ENCODE measurements at regions not wholly inside any gene's neighbourhood (a gene's known extent, or its start where the extent isn't known, plus 50 kb on each side); places are given as distances from the start of the nearest gene placed in this dataset.

DNA sequence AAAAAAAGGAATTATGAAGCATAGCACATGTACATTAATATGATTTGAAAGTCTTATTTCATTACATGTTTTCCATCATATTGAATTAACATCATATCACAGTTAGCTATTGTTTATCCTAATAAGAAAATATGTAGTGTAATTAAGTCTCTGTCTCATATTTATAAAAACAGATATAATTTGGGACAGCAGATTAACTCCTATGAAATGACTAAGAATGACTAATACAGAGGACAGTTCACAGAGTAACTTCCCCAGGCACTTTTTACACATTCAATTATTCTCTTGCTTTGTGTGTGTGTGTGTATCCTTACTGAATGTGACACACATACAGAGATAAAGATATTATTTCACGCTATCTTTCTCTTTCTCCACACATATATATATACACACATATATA, 2400.9 kb upstream of the C9orf72 start:
- Histone ChIP-seq H3K9ac (ENCODE audit: low read length) (no peak overlapping the region), H4K12ac (ENCODE audit: low read depth, low read length) (no peak overlapping the region), H3K9me3 (ENCODE audit: insufficient read depth, low read depth, low read length) (peaks cover 2% of the 10 kb centered on the region), H3K4ac (ENCODE audit: low read depth, low read length) (no peak overlapping the region), H2AK5ac (ENCODE audit: low read length) (no peak overlapping the region), H3K14ac (ENCODE audit: low read length) (no peak overlapping the region), H3K4me3 (ENCODE audit: low read depth, low read length) (no peak overlapping the region), H2BK5ac (ENCODE audit: low read depth, low read length, poor library complexity) (no peak overlapping the region), H3K79me2 (ENCODE audit: control insufficient read depth, insufficient read depth, low read length, poor library complexity) (no peaks in the 10 kb centered on the region), H4K91ac (ENCODE audit: low read depth, low read length) (no peak overlapping the region), H2AFZ (ENCODE audit: insufficient read depth, low read length, poor library complexity) (no peak overlapping the region), H3K4me2 (ENCODE audit: low read length) (no peak overlapping the region), H3K27me3 (ENCODE audit: insufficient read depth, low read length) (no peaks in the 10 kb centered on the region), H3K18ac (ENCODE audit: low read length) (no peak overlapping the region), H3K79me1 (ENCODE audit: low read length) (no peaks in the 10 kb centered on the region), H2BK120ac (ENCODE audit: insufficient read depth, low read length, poor library complexity) (no peak overlapping the region), H3K4me1 (ENCODE audit: control insufficient read depth in 1 of 2, insufficient read depth in 2 of 2, low read length in 2 of 2) (no peaks in the 10 kb centered on the region), H3K23ac (ENCODE audit: low read length) (no peak overlapping the region), H3K27ac (ENCODE audit: low read depth, low read length) (no peak overlapping the region), H3K36me3 (ENCODE audit: control insufficient read depth in 1 of 2, insufficient read depth in 2 of 2, low read length in 2 of 2) (no peaks in the 10 kb centered on the region), H4K8ac (ENCODE audit: low read depth, low read length) (no peak overlapping the region), H2BK12ac (ENCODE audit: low read length) (no peak overlapping the region)
- DNase-seq: no peak
- no CpG with 5 or more reads among the region's 1 CpG for WGBS (ENCODE audit: extremely low coverage, insufficient coverage, insufficient read length)

DNA sequence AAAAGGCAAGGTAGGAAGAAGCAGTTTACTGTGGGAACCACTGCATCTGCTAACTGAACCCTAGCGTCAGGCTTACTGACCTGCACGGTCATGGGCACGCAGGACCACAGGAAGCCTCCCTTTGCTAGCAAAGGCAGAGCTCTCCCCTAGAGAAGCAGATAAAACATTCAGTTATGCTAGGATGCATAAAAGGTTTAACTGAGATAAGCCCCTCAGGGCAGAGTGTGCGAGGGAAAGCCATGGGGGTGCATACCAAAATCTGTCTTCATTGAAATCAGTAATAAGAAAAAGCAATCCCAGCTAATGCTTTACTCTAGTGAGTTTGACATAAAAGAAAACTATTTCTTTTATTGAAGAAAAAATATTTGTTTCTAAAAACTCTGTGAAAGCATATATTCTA, 2403.7 kb upstream of the C9orf72 start:
- Histone ChIP-seq H3K4me1 (ENCODE audit: control insufficient read depth in 1 of 2, insufficient read depth in 2 of 2, low read length in 2 of 2) (no peaks in the 10 kb centered on the region), H3K79me2 (ENCODE audit: control insufficient read depth, insufficient read depth, low read length, poor library complexity) (no peaks in the 10 kb centered on the region), H3K27me3 (ENCODE audit: insufficient read depth, low read length) (no peaks in the 10 kb centered on the region), H3K23ac (ENCODE audit: low read length) (no peak overlapping the region), H3K4ac (ENCODE audit: low read depth, low read length) (no peak overlapping the region), H4K8ac (ENCODE audit: low read depth, low read length) (no peak overlapping the region), H4K91ac (ENCODE audit: low read depth, low read length) (no peak overlapping the region), H2AFZ (ENCODE audit: insufficient read depth, low read length, poor library complexity) (no peak overlapping the region), H3K18ac (ENCODE audit: low read length) (no peak overlapping the region), H3K27ac (ENCODE audit: low read depth, low read length) (no peak overlapping the region), H3K79me1 (ENCODE audit: low read length) (no peaks in the 10 kb centered on the region), H4K12ac (ENCODE audit: low read depth, low read length) (no peak overlapping the region), H3K14ac (ENCODE audit: low read length) (no peak overlapping the region), H3K36me3 (ENCODE audit: control insufficient read depth in 1 of 2, insufficient read depth in 2 of 2, low read length in 2 of 2) (no peaks in the 10 kb centered on the region), H2BK5ac (ENCODE audit: low read depth, low read length, poor library complexity) (no peak overlapping the region), H2BK120ac (ENCODE audit: insufficient read depth, low read length, poor library complexity) (no peak overlapping the region), H3K4me3 (ENCODE audit: low read depth, low read length) (no peak overlapping the region), H2BK12ac (ENCODE audit: low read length) (no peak overlapping the region), H3K9me3 (ENCODE audit: insufficient read depth, low read depth, low read length) (no peaks in the 10 kb centered on the region), H2AK5ac (ENCODE audit: low read length) (no peak overlapping the region), H3K9ac (ENCODE audit: low read length) (no peak overlapping the region), H3K4me2 (ENCODE audit: low read length) (no peak overlapping the region)
- WGBS (ENCODE audit: extremely low coverage, insufficient coverage, insufficient read length): no CpG with 5 or more reads among the region's 4 CpGs
- DNase-seq: no peak

- H3K27ac ChIP-seq (ENCODE audit: low read depth, low read length): no peak overlapping the region
- H4K8ac ChIP-seq (ENCODE audit: low read depth, low read length): no peak overlapping the region
- H3K79me2 ChIP-seq (ENCODE audit: control insufficient read depth, insufficient read depth, low read length, poor library complexity): no peaks in the 10 kb centered on the region
- no peaks in the 10 kb centered on the region for H3K4me1 ChIP-seq (ENCODE audit: control insufficient read depth in 1 of 2, insufficient read depth in 2 of 2, low read length in 2 of 2)
- H3K14ac ChIP-seq (ENCODE audit: low read length): no peak overlapping the region
- no peaks in the 10 kb centered on the region for H3K79me1 ChIP-seq (ENCODE audit: low read length)
- no CpG with 5 or more reads among the region's 4 CpGs for WGBS (ENCODE audit: extremely low coverage, insufficient coverage, insufficient read length)
- H3K27me3 ChIP-seq (ENCODE audit: insufficient read depth, low read length): no peaks in the 10 kb centered on the region
- H3K4me2 ChIP-seq (ENCODE audit: low read length): no peak overlapping the region
- H2BK5ac ChIP-seq (ENCODE audit: low read depth, low read length, poor library complexity): no peak overlapping the region
- no peak overlapping the region for H2AFZ ChIP-seq (ENCODE audit: insufficient read depth, low read length, poor library complexity)
- H3K18ac ChIP-seq (ENCODE audit: low read length): no peak overlapping the region
- no peak overlapping the region for H3K23ac ChIP-seq (ENCODE audit: low read length)
- H2BK120ac ChIP-seq (ENCODE audit: insufficient read depth, low read length, poor library complexity): no peak overlapping the region
- no peaks in the 10 kb centered on the region for H3K9me3 ChIP-seq (ENCODE audit: insufficient read depth, low read depth, low read length)
- H3K36me3 ChIP-seq (ENCODE audit: control insufficient read depth in 1 of 2, insufficient read depth in 2 of 2, low read length in 2 of 2): no peaks in the 10 kb centered on the region
- no peak overlapping the region for H3K4me3 ChIP-seq (ENCODE audit: low read depth, low read length)
- H3K4ac ChIP-seq (ENCODE audit: low read depth, low read length): no peak overlapping the region
- H3K9ac ChIP-seq (ENCODE audit: low read length): no peak overlapping the region
- no peak for DNase-seq
- H2BK12ac ChIP-seq (ENCODE audit: low read length): no peak overlapping the region
- H4K91ac ChIP-seq (ENCODE audit: low read depth, low read length): no peak overlapping the region
- no peak overlapping the region for H4K12ac ChIP-seq (ENCODE audit: low read depth, low read length)
- no peak overlapping the region for H2AK5ac ChIP-seq (ENCODE audit: low read length)
Observed at GRCh38 chr9:29981013-29981412, 2403.4 kb upstream of the ACO1 start.

- Histone ChIP-seq H3K23ac (ENCODE audit: low read length) (no peak overlapping the region), H2BK12ac (ENCODE audit: low read length) (no peak overlapping the region), H3K4me3 (ENCODE audit: low read depth, low read length) (no peak overlapping the region), H3K4me1 (ENCODE audit: control insufficient read depth in 1 of 2, insufficient read depth in 2 of 2, low read length in 2 of 2) (no peaks in the 10 kb centered on the region), H2AK5ac (ENCODE audit: low read length) (no peak overlapping the region), H3K4me2 (ENCODE audit: low read length) (no peak overlapping the region), H3K27ac (ENCODE audit: low read depth, low read length) (no peak overlapping the region), H3K14ac (ENCODE audit: low read length) (no peak overlapping the region), H2AFZ (ENCODE audit: insufficient read depth, low read length, poor library complexity) (no peak overlapping the region), H4K91ac (ENCODE audit: low read depth, low read length) (no peak overlapping the region), H2BK120ac (ENCODE audit: insufficient read depth, low read length, poor library complexity) (no peak overlapping the region), H3K18ac (ENCODE audit: low read length) (no peak overlapping the region), H3K27me3 (ENCODE audit: insufficient read depth, low read length) (no peaks in the 10 kb centered on the region), H3K79me2 (ENCODE audit: control insufficient read depth, insufficient read depth, low read length, poor library complexity) (no peaks in the 10 kb centered on the region), H4K12ac (ENCODE audit: low read depth, low read length) (no peak overlapping the region), H3K9me3 (ENCODE audit: insufficient read depth, low read depth, low read length) (no peaks in the 10 kb centered on the region), H3K9ac (ENCODE audit: low read length) (no peak overlapping the region), H3K4ac (ENCODE audit: low read depth, low read length) (no peak overlapping the region), H3K36me3 (ENCODE audit: control insufficient read depth in 1 of 2, insufficient read depth in 2 of 2, low read length in 2 of 2) (no peaks in the 10 kb centered on the region), H2BK5ac (ENCODE audit: low read depth, low read length, poor library complexity) (no peak overlapping the region), H3K79me1 (ENCODE audit: low read length) (no peaks in the 10 kb centered on the region), H4K8ac (ENCODE audit: low read depth, low read length) (no peak overlapping the region)
- no peak for DNase-seq
Observed at GRCh38 chr9:29999645-30000044, 2384.8 kb upstream of the ACO1 start.

- no peak overlapping the region for H3K18ac ChIP-seq (ENCODE audit: low read length)
- no peaks in the 10 kb centered on the region for H3K9me3 ChIP-seq (ENCODE audit: insufficient read depth, low read depth, low read length)
- no peaks in the 10 kb centered on the region for H3K4me1 ChIP-seq (ENCODE audit: control insufficient read depth in 1 of 2, insufficient read depth in 2 of 2, low read length in 2 of 2)
Observed at GRCh38 chr9:30010691-30011090, 2373.8 kb upstream of the ACO1 start.

More at GRCh38 chr9:30010691-30011090, 2373.8 kb upstream of the ACO1 start:
- H3K9ac ChIP-seq (ENCODE audit: low read length): no peak overlapping the region
- no peak overlapping the region for H2AFZ ChIP-seq (ENCODE audit: insufficient read depth, low read length, poor library complexity)
- H2AK5ac ChIP-seq (ENCODE audit: low read length): no peak overlapping the region
- DNase-seq: no peak
- no peaks in the 10 kb centered on the region for H3K27me3 ChIP-seq (ENCODE audit: insufficient read depth, low read length)
- no peaks in the 10 kb centered on the region for H3K36me3 ChIP-seq (ENCODE audit: control insufficient read depth in 1 of 2, insufficient read depth in 2 of 2, low read length in 2 of 2)
- no peak overlapping the region for H3K4ac ChIP-seq (ENCODE audit: low read depth, low read length)
- no peak overlapping the region for H3K27ac ChIP-seq (ENCODE audit: low read depth, low read length)
- H3K4me3 ChIP-seq (ENCODE audit: low read depth, low read length): no peak overlapping the region
- no peaks in the 10 kb centered on the region for H3K79me1 ChIP-seq (ENCODE audit: low read length)
- no peak overlapping the region for H4K8ac ChIP-seq (ENCODE audit: low read depth, low read length)
- H2BK12ac ChIP-seq (ENCODE audit: low read length): no peak overlapping the region
- H4K91ac ChIP-seq (ENCODE audit: low read depth, low read length): no peak overlapping the region
- no peak overlapping the region for H3K4me2 ChIP-seq (ENCODE audit: low read length)
- H2BK120ac ChIP-seq (ENCODE audit: insufficient read depth, low read length, poor library complexity): no peak overlapping the region
- no peaks in the 10 kb centered on the region for H3K79me2 ChIP-seq (ENCODE audit: control insufficient read depth, insufficient read depth, low read length, poor library complexity)
- H3K23ac ChIP-seq (ENCODE audit: low read length): no peak overlapping the region
- no peak overlapping the region for H2BK5ac ChIP-seq (ENCODE audit: low read depth, low read length, poor library complexity)
- H4K12ac ChIP-seq (ENCODE audit: low read depth, low read length): no peak overlapping the region
- no peak overlapping the region for H3K14ac ChIP-seq (ENCODE audit: low read length)
- no CpG with 5 or more reads among the region's 3 CpGs for WGBS (ENCODE audit: extremely low coverage, insufficient coverage, insufficient read length)
